OCI-LY7 (cell line): ENCODE measurements at regions not wholly inside any gene's neighbourhood (a gene's known extent, or its start where the extent isn't known, plus 50 kb on each side); places are given as distances from the start of the nearest gene placed in this dataset.

Experiments used
- CTCF ChIP-seq: fragments of 200-600 bp; sonication (generic); conservative IDR thresholded peaks from 2 replicates; pipeline ENCODE4 v1.5.1; 2014; ENCODE audit warnings: mild to moderate bottlenecking, antibody characterized with exemption, low read length, moderate library complexity, mixed read lengths
- EZH2phosphoT487 ChIP-seq: fragments of 200-600 bp; sonication (generic); IDR thresholded peaks from 2 replicates; pipeline ENCODE4 v1.6.1; 2018; ENCODE audit warnings: low read depth, borderline replicate concordance, mild to moderate bottlenecking, mixed run types, antibody characterized with exemption, low read length, moderate library complexity, mixed read lengths

DNA sequence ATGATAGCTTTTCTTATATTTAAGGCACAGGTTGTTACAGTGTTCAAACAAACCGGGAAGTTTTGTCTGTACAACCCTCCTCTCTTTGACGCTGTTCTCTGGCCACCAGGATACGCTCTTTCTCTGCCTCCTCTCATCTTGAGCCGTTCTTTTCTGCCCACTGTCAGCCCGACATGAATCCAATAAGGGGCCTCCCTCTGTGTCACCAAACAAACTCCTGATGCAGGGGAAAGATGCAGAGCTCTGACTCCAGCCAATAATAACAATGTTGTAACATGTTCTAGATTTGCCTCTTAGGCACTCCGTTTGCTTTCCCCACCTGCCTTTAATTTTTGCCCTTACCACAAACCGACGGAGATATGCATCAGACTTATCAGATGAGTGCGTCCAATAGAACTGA is 449.3 kb downstream of the SLC4A3 start:
- no peak for TF ChIP-seq EZH2phosphoT487
- TF ChIP-seq CTCF = no peak
